Naive thymus-derived CD4-positive, alpha-beta T cell (primary cell): ENCODE measurements at regions not wholly inside any gene's neighbourhood (a gene's known extent, or its start where the extent isn't known, plus 50 kb on each side); places are given as distances from the start of the nearest gene placed in this dataset.
"Not testable (repeated sequence)": the region's sequence is repeated elsewhere in the genome, so short reads cannot be mapped to it uniquely, and the experiment has no call there.

Experiments used
- ATAC-seq: fragments of 150-1000 bp; cut with Tn5 transposase; 2 replicates; pipeline ENCODE4 v1.10.0; 2021; ENCODE audit warnings: mild to moderate bottlenecking, moderate library complexity
- CTCF ChIA-PET: fragments of 350-600 bp; sonication (Branson Sonifier 250); formaldehyde crosslinking; loops from one replicate; lab custom pipeline; 2021; ENCODE audit warnings: antibody characterized with exemption; lab: Charles Lee
- POLR2A ChIA-PET: fragments of 350-600 bp; sonication (Branson Sonifier 250); formaldehyde crosslinking; loops from one replicate; lab custom pipeline; 2021; ENCODE audit warnings: antibody characterized with exemption, inconsistent platforms; lab: Charles Lee
- DNase-seq, 9 donors: peaks; one replicate each; pipeline versions ENCODE4 v3.0.0 to v3.0.0-alpha.2; 2020 to 2022; ENCODE audit warnings: mixed read lengths in 1 of 9
- H3K27ac ChIP-seq: one replicate; pipeline ENCODE4 v1.7.0; 2013; ENCODE audit warnings: mild to moderate bottlenecking, low read depth, low read length, moderate library complexity
- H3K27me3 ChIP-seq, 2 donors: one replicate each; pipeline ENCODE4 v1.7.0; 2013; ENCODE audit warnings: low read length in 2 of 2, mild to moderate bottlenecking in 2 of 2, moderate library complexity in 2 of 2; ENCODE audit not compliant: control insufficient read depth in 2 of 2, insufficient read depth in 2 of 2
- H3K36me3 ChIP-seq, 3 experiments: 1 replicate in 2 of 3; 2 replicates in 1 of 3; pipeline ENCODE4 v1.7.0; 2013; ENCODE audit warnings: low read length in 3 of 3, mild to moderate bottlenecking in 3 of 3, moderate library complexity in 1 of 3; ENCODE audit not compliant: insufficient read depth in 3 of 3, control insufficient read depth in 2 of 3
- H3K4me1 ChIP-seq, 2 donors: one replicate each; pipeline ENCODE4 v1.7.0; 2013; ENCODE audit warnings: low read length in 2 of 2, mild to moderate bottlenecking in 2 of 2, moderate library complexity in 1 of 2; ENCODE audit not compliant: control insufficient read depth in 2 of 2, insufficient read depth in 2 of 2
- H3K4me3 ChIP-seq: 2 replicates; pipeline ENCODE4 v1.7.0; 2013; ENCODE audit warnings: mild to moderate bottlenecking, low read length
- H3K9me3 ChIP-seq, 3 experiments: 1 replicate in 2 of 3; 2 replicates in 1 of 3; pipeline ENCODE4 v1.7.0; 2013; ENCODE audit warnings: low read length in 3 of 3; ENCODE audit not compliant: control insufficient read depth in 2 of 3
- H3K27ac Mint-ChIP-seq, 9 donors: one replicate each; pipeline ENCODE4 v1.8.0; 2020 to 2022; ENCODE audit warnings: mixed read lengths in 9 of 9, mild to moderate bottlenecking in 8 of 9, moderate library complexity in 5 of 9, inconsistent platforms in 2 of 9
- H3K27me3 Mint-ChIP-seq, 5 donors: one replicate each; pipeline ENCODE4 v1.8.0; 2021 to 2022; ENCODE audit warnings: mixed read lengths in 5 of 5, mild to moderate bottlenecking in 1 of 5
- H3K36me3 Mint-ChIP-seq, 5 donors: one replicate each; pipeline ENCODE4 v1.8.0; 2020 to 2022; ENCODE audit warnings: mixed read lengths in 5 of 5, mild to moderate bottlenecking in 3 of 5, inconsistent platforms in 1 of 5
- H3K4me1 Mint-ChIP-seq, 7 donors: one replicate each; pipeline ENCODE4 v1.8.0; 2020 to 2022; ENCODE audit warnings: mixed read lengths in 7 of 7, mild to moderate bottlenecking in 3 of 7, inconsistent platforms in 1 of 7
- H3K4me3 Mint-ChIP-seq, 10 donors: one replicate each; pipeline ENCODE4 v1.8.0; 2020 to 2022; ENCODE audit warnings: mild to moderate bottlenecking in 10 of 10, mixed read lengths in 10 of 10, moderate library complexity in 6 of 10, inconsistent platforms in 2 of 10
- H3K9me3 Mint-ChIP-seq, 11 donors: one replicate each; pipeline ENCODE4 v1.8.0; 2020 to 2022; ENCODE audit warnings: mixed read lengths in 11 of 11, mild to moderate bottlenecking in 4 of 11, inconsistent platforms in 1 of 11, moderate library complexity in 1 of 11
- intact Hi-C, 2 donors: fragments of 100-400 bp; cut with micrococcal nuclease; formaldehyde crosslinking; loops; one replicate each; pipeline ENCODE4 v1.15.1; 2023

DNA sequence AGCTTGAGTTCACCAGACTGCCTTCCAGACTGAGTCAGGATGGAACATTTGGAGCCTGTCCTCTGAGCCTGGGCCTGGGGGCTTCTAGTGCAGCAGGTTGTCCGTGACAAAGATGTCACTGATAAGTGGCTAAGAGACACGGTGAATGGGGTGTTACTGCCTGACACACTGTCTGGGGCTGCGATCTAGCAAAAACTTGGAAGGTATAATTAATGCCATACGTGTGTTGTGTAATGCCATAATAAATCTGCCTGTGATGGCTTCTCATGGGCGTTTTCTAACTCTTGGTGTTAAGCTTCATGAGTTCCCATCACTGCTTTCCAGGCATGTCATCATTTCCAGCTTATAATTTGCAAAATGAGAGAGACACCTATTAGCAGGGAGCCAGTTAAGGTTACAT lies 215.4 kb downstream of the UTP18 start:
- Mint-ChIP-seq H3K4me3 (no peak overlapping the region), H3K4me1 (peaks cover 0 to 9% (median 6%) of the 10 kb centered on the region in 7 donors), H3K27ac (no peak overlapping the region), H3K36me3 (peaks cover 0 to 6% (median 0%) of the 10 kb centered on the region in 5 donors), H3K9me3 (peaks cover 0 to 10% (median 3%) of the 10 kb centered on the region in 11 donors), H3K27me3 (peaks cover 0 to 22% (median 4%) of the 10 kb centered on the region in 5 donors)
- ATAC-seq (no peak), DNase-seq (no peak)
- POLR2A ChIA-PET, result no interaction called here
- CTCF ChIA-PET, result no interaction called here
- H3K9me3 ChIP-seq, result no peaks in the 10 kb centered on the region
- no peaks in the 10 kb centered on the region for H3K36me3 ChIP-seq
- intact Hi-C loops, result no loop called here
- no peaks in the 10 kb centered on the region for H3K27me3 ChIP-seq
- no peaks in the 10 kb centered on the region for H3K4me1 ChIP-seq
- no peak overlapping the region for H3K27ac ChIP-seq
- H3K4me3 ChIP-seq, result no peak overlapping the region

DNA sequence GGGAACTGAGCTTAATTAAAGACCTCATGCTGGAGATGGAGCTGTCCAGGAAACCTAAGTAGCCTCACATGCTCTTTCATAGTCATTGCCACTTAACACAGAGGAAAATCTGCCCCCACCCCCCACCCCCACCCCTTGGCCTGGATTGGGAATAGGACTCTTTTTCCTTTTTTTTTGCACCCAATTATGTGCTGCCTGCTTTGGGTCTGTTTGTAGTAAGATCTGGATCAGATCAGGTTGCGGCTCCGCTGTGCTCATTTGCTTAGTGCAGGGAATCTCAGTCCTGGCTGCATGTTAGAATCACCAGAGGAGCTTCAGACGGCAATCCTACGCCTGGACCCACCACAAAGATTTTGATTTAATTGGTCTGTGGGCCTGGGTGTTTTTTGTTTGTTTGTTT lies 219.0 kb downstream of the UTP18 start:
- no peaks in the 10 kb centered on the region for H3K4me1 ChIP-seq
- no peak for DNase-seq
- no peaks in the 10 kb centered on the region for H3K27me3 ChIP-seq
- CTCF ChIA-PET, result no interaction called here
- peaks cover 0 to under 1% (median 0%) of the 10 kb centered on the region in 7 donors for H3K4me1 Mint-ChIP-seq
- no peak overlapping the region for H3K4me3 ChIP-seq
- H3K9me3 ChIP-seq, result peaks cover 0 to 7% (median 0%) of the 10 kb centered on the region in 3 experiments
- no peak overlapping the region for H3K27ac Mint-ChIP-seq
- H3K36me3 ChIP-seq, result no peaks in the 10 kb centered on the region
- intact Hi-C loops, result no loop called here
- peaks cover 0 to 17% (median 0%) of the 10 kb centered on the region in 5 donors for H3K36me3 Mint-ChIP-seq
- H3K4me3 Mint-ChIP-seq, result no peak overlapping the region
- no peak for ATAC-seq
- H3K9me3 Mint-ChIP-seq, result peaks cover 3 to 26% (median 14%) of the 10 kb centered on the region in 11 donors
- POLR2A ChIA-PET, result no interaction called here
- H3K27ac ChIP-seq, result no peak overlapping the region
- H3K27me3 Mint-ChIP-seq, result peaks cover 0 to 15% (median 4%) of the 10 kb centered on the region in 5 donors

DNA sequence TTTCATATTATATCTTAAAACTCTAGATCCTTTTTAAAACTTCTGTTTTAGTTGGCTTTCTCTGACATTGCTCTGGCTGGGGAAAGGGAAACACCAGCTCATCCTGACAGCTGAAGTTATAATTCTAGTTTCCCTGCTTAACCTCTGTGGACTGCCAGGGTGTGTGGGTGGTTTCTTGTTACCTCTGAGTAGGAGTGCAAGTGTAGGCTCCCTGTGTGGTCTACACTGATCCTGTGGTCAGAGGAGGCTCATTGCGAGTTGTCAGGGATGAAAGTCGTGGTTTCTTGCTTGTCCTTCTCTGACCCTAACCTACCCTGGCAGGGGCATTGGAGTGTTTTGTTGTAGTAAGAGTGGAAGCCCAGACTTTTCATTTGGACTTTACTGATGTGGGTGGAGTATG lies 221.0 kb downstream of the UTP18 start:
- DNase-seq (no peak), ATAC-seq (no peak)
- no peak overlapping the region for H3K4me3 Mint-ChIP-seq
- POLR2A ChIA-PET, result no interaction called here
- Histone ChIP-seq H3K9me3 (peaks cover 0 to 7% (median 0%) of the 10 kb centered on the region in 3 experiments), H3K27me3 (no peaks in the 10 kb centered on the region), H3K4me1 (no peaks in the 10 kb centered on the region), H3K36me3 (no peaks in the 10 kb centered on the region), H3K4me3 (no peak overlapping the region), H3K27ac (no peak overlapping the region)
- H3K36me3 Mint-ChIP-seq, result peaks cover 0 to 17% (median 0%) of the 10 kb centered on the region in 5 donors
- peaks cover 0 to 9% (median 4%) of the 10 kb centered on the region in 5 donors for H3K27me3 Mint-ChIP-seq
- CTCF ChIA-PET, result no interaction called here
- intact Hi-C loops, result no loop called here
- no peak overlapping the region for H3K27ac Mint-ChIP-seq
- peaks cover 3 to 31% (median 14%) of the 10 kb centered on the region in 11 donors for H3K9me3 Mint-ChIP-seq
- H3K4me1 Mint-ChIP-seq, result no peaks in the 10 kb centered on the region

DNA sequence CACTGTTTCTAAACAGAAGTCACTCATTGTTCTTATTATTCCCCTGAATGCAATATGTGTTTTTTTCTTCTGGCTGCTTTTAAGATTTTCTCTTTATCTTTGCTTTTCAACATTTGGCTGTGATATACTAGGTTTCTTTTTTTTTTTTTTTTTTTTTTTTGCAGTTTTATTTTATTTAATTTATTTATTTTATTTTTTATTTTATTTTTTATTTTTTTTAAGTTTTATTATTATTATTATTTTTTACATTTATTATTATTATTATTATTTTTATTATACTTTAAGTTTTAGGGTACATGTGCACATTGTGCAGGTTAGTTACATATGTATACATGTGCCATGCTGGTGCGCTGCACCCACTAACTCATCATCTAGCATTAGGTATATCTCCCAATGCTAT lies 221.9 kb downstream of the UTP18 start:
- Mint-ChIP-seq H3K36me3 (peaks cover 0 to 17% (median 0%) of the 10 kb centered on the region in 5 donors), H3K9me3 (peaks cover 3 to 31% (median 14%) of the 10 kb centered on the region in 11 donors)
- DNase-seq, H3K4me1 Mint-ChIP-seq, H3K4me3 Mint-ChIP-seq, H3K27ac Mint-ChIP-seq, H3K9me3 ChIP-seq, ATAC-seq, H3K27me3 Mint-ChIP-seq, H3K27ac ChIP-seq, H3K4me3 ChIP-seq, H3K4me1 ChIP-seq, POLR2A ChIA-PET, H3K27me3 ChIP-seq, H3K36me3 ChIP-seq, CTCF ChIA-PET, intact Hi-C loops: not testable (repeated sequence)

DNA sequence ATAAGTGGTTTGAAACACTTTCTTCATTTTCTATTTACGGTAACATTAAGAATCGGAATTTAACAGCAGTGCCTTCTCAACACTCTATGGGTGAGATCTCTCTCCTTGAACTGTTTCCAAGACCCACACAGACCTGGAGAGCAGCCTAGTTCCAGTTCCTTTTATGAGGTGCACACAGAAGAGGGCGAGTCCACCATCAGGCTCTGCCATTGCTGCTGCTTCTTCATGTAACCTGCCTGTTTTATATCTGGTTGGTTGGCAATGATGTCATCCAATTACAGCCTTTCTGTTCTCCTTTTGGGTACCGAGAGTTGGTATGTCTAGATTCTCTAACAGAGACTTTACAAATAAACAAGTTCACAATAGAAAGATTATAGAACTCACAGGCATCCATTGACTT lies 225.7 kb downstream of the UTP18 start:
- Histone ChIP-seq H3K4me1 (no peaks in the 10 kb centered on the region), H3K4me3 (no peak overlapping the region), H3K27ac (no peak overlapping the region), H3K27me3 (no peaks in the 10 kb centered on the region), H3K9me3 (peaks cover 0 to 7% (median 0%) of the 10 kb centered on the region in 3 experiments), H3K36me3 (no peaks in the 10 kb centered on the region)
- Mint-ChIP-seq H3K27me3 (peaks cover 0 to 11% (median 5%) of the 10 kb centered on the region in 5 donors), H3K4me3 (no peak overlapping the region), H3K9me3 (peaks cover under 1 to 18% (median 7%) of the 10 kb centered on the region in 11 donors), H3K36me3 (peaks cover 0 to 8% (median 0%) of the 10 kb centered on the region in 5 donors), H3K4me1 (peaks cover 0 to 7% (median 6%) of the 10 kb centered on the region in 7 donors), H3K27ac (no peak overlapping the region)
- POLR2A ChIA-PET, result no interaction called here
- no peak for ATAC-seq
- CTCF ChIA-PET, result no interaction called here
- intact Hi-C loops, result no loop called here
- DNase-seq, result no peak

DNA sequence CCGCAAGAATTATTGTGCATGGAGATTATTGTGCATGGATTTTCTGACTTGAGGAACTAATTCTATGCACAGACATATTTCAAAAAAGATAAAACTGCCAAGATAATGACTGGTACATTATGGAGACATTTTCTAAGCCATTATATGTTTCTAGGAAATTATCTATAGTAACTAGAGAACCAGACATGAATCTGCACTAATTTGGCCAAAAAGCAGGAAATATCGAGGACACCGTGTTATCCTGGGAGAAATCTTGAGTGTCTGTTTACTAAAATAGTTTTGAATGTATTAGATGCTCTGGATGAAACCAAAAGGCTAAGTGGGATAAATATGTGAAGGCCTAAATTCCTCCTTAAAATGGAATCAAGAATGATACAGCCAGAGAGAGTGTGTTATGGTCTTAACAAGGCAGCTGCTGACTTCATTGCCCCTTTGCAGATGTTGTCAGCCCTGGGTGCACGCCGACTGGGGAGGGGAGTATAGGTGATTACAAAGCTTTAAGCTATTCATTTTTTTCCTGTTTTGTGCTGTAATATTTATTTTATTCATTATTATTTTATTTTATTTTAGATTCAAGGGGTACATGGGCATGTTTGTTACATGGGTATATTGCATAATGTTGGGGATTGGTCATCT lies 226.7 kb downstream of the UTP18 start:
- CTCF ChIA-PET, result no interaction called here
- H3K9me3 ChIP-seq, result peaks cover 0 to under 1% (median 0%) of the 10 kb centered on the region in 3 experiments
- Mint-ChIP-seq H3K36me3 (peaks cover 0 to 2% (median 0%) of the 10 kb centered on the region in 5 donors), H3K9me3 (peaks cover 0 to 9% (median 0%) of the 10 kb centered on the region in 11 donors), H3K27me3 (peaks cover 0 to 11% (median 5%) of the 10 kb centered on the region in 5 donors), H3K27ac (no peak overlapping the region), H3K4me1 (peaks cover under 1 to 7% (median 6%) of the 10 kb centered on the region in 7 donors), H3K4me3 (no peak overlapping the region)
- no peaks in the 10 kb centered on the region for H3K36me3 ChIP-seq
- no peak overlapping the region for H3K4me3 ChIP-seq
- no peaks in the 10 kb centered on the region for H3K27me3 ChIP-seq
- DNase-seq (no peak), ATAC-seq (no peak)
- no peaks in the 10 kb centered on the region for H3K4me1 ChIP-seq
- no peak overlapping the region for H3K27ac ChIP-seq
- POLR2A ChIA-PET, result no interaction called here
- intact Hi-C loops, result no loop called here

DNA sequence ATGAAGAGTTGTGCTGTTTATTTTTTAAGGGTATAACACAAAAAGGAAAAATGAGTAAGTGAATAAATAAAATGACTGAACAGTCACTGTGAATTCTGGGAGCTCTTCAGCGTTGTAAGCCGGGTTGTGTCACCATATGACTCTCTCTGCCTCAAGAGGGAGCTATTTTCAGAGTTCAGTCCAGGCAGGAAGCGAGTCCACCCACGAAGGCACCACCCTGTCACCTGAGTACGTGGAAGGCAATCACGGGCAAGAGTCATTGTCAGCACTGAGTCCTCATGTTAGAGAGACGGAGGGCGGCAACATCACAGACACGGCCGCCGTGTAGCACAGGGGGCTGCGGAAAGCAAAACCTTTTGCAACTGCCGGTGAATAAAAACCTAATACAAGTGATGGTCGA lies 227.6 kb downstream of the UTP18 start:
- POLR2A ChIA-PET, result no interaction called here

More for the DNA sequence above, 227.6 kb downstream of the UTP18 start:
- H3K9me3 Mint-ChIP-seq, result peaks cover 0 to 5% (median 0%) of the 10 kb centered on the region in 11 donors
- ATAC-seq (peak; percentile 34), DNase-seq (peak in 7 of 9 donors; percentile 12 to 55 (median 32))
- CTCF ChIA-PET, result no interaction called here
- no peaks in the 10 kb centered on the region for H3K27me3 ChIP-seq
- peak overlapping the region in 7 of 10 donors; percentile 6 to 64 (median 43) for H3K4me3 Mint-ChIP-seq
- no peak overlapping the region for H3K4me3 ChIP-seq
- H3K27me3 Mint-ChIP-seq, result peaks cover 0 to 11% (median 5%) of the 10 kb centered on the region in 5 donors
- peak overlapping the region in 2 of 9 donors; percentile 9 to 10 for H3K27ac Mint-ChIP-seq
- H3K4me1 Mint-ChIP-seq, result peaks cover 4 to 7% (median 6%) of the 10 kb centered on the region in 7 donors
- no peaks in the 10 kb centered on the region for H3K9me3 ChIP-seq
- H3K36me3 ChIP-seq, result no peaks in the 10 kb centered on the region
- no peaks in the 10 kb centered on the region for H3K36me3 Mint-ChIP-seq
- no peak overlapping the region for H3K27ac ChIP-seq
- intact Hi-C loops, result no loop called here
- no peaks in the 10 kb centered on the region for H3K4me1 ChIP-seq
